Small intestine (tissue), 7 donors: ENCODE measurements at regions not wholly inside any gene's neighbourhood (a gene's known extent, or its start where the extent isn't known, plus 50 kb on each side); places are given as distances from the start of the nearest gene placed in this dataset.

Experiments used
- DNase-seq, 2 donors: peaks; one replicate each; pipeline versions ENCODE4 v3.0.0 to v3.0.0-alpha.2; 2013
- FAIRE-seq: peaks from 2 replicates; lab custom pipeline; 2012; peaks lifted over from hg19 to GRCh38; lab: Jason Lieb, UNC
- H3K27ac ChIP-seq, 3 donors: one replicate each; pipeline ENCODE4 v1.5.1; 2013; ENCODE audit warnings: low read length in 2 of 3, mild to moderate bottlenecking in 2 of 3, control low read depth in 1 of 3, inconsistent platforms in 1 of 3, low read depth in 1 of 3, moderate library complexity in 1 of 3
- H3K27me3 ChIP-seq, 3 donors: one replicate each; pipeline ENCODE4 v1.6.1; 2013; ENCODE audit warnings: low read length in 3 of 3, inconsistent platforms in 1 of 3; ENCODE audit not compliant: control insufficient read depth in 3 of 3, insufficient read depth in 3 of 3
- H3K36me3 ChIP-seq, 3 donors: one replicate each; pipeline ENCODE4 v1.6.1; 2013; ENCODE audit warnings: low read length in 3 of 3, inconsistent platforms in 1 of 3, low read depth in 1 of 3, mild to moderate bottlenecking in 1 of 3, moderate library complexity in 1 of 3; ENCODE audit not compliant: control insufficient read depth in 3 of 3, insufficient read depth in 2 of 3
- H3K4me1 ChIP-seq, 3 donors: one replicate each; pipeline ENCODE4 v1.6.1; 2013; ENCODE audit warnings: low read length in 2 of 3, inconsistent platforms in 1 of 3, low read depth in 1 of 3, mild to moderate bottlenecking in 1 of 3, moderate library complexity in 1 of 3; ENCODE audit not compliant: control insufficient read depth in 3 of 3, insufficient read depth in 2 of 3
- H3K4me3 ChIP-seq, 3 donors: one replicate each; pipeline ENCODE4 v1.5.1; 2013; ENCODE audit warnings: low read length in 3 of 3, control low read depth in 1 of 3, inconsistent platforms in 1 of 3, low read depth in 1 of 3, mild to moderate bottlenecking in 1 of 3, moderate library complexity in 1 of 3
- H3K9me3 ChIP-seq, 2 donors: one replicate each; pipeline ENCODE4 v1.6.1; 2013; ENCODE audit warnings: low read depth in 1 of 2, low read length in 1 of 2; ENCODE audit not compliant: control insufficient read depth in 2 of 2, insufficient read depth in 1 of 2
- WGBS, 3 donors: extraction: QIAGEN DNeasy Blood & Tissue Kit; methylation state at CpG; one replicate each; pipeline ENCODE4 v1.1.7; 2013; 5-methylcytosine and 5-hydroxymethylcytosine counted together
- donor health status: healthy with polysubstance abuse.
- donor health status: control.
- donor health status: control.
- donor health status: Bipolar disorder and iron deficiency.
- donor health status: healthy.

GRCh38 chr13:60881507-60881906 lies 484.5 kb downstream of the TDRD3 start:
- Histone ChIP-seq H3K36me3 (no peaks in the 10 kb centered on the region), H3K27me3 (no peaks in the 10 kb centered on the region), H3K9me3 (no peaks in the 10 kb centered on the region), H3K4me3 (no peak overlapping the region), H3K4me1 (no peaks in the 10 kb centered on the region), H3K27ac (no peak overlapping the region)
- WGBS, 3 donors = 39 to 43% (median 43%) methylated on average over 1 of the region's 1 CpG
- DNase-seq (no peak), FAIRE-seq (no peak)

GRCh38 chr13:60873116-60873515 lies 476.1 kb downstream of the TDRD3 start:
- DNase-seq (no peak), FAIRE-seq (no peak)
- Histone ChIP-seq H3K36me3 (no peaks in the 10 kb centered on the region), H3K9me3 (no peaks in the 10 kb centered on the region), H3K27me3 (no peaks in the 10 kb centered on the region), H3K4me3 (no peak overlapping the region), H3K27ac (no peak overlapping the region), H3K4me1 (no peaks in the 10 kb centered on the region)
- 69 to 76% (median 71%) methylated on average over 2 of the region's 2 CpGs for WGBS, 3 donors

GRCh38 chr13:60869941-60870613 lies 473.1 kb downstream of the TDRD3 start:
- DNase-seq (no peak), FAIRE-seq (no peak)
- Histone ChIP-seq H3K9me3 (peaks cover 0 to 3% of the 10 kb centered on the region in 2 donors), H3K27ac (no peak overlapping the region), H3K4me3 (no peak overlapping the region), H3K27me3 (no peaks in the 10 kb centered on the region), H3K36me3 (no peaks in the 10 kb centered on the region), H3K4me1 (no peaks in the 10 kb centered on the region)
- WGBS, 3 donors = 74 to 79% (median 76%) methylated on average over 7 of the region's 7 CpGs

GRCh38 chr13:60869225-60869624 lies 472.2 kb downstream of the TDRD3 start:
- DNase-seq (no peak), FAIRE-seq (no peak)
- no peaks in the 10 kb centered on the region for H3K4me1 ChIP-seq
- 58 to 73% (median 61%) methylated on average over 3 of the region's 3 CpGs for whole genome bisulfite sequencing, 3 donors
- no peaks in the 10 kb centered on the region for H3K27me3 ChIP-seq
- no peak overlapping the region for H3K4me3 ChIP-seq
- peaks cover 0 to 3% of the 10 kb centered on the region in 2 donors for H3K9me3 ChIP-seq
- H3K36me3 ChIP-seq = no peaks in the 10 kb centered on the region
- no peak overlapping the region for H3K27ac ChIP-seq

- FAIRE-seq (no peak), DNase-seq (no peak)
- H3K9me3 ChIP-seq = peaks cover 0 to 3% of the 10 kb centered on the region in 2 donors
- H3K27ac ChIP-seq = no peak overlapping the region
- H3K27me3 ChIP-seq = no peaks in the 10 kb centered on the region
- no peaks in the 10 kb centered on the region for H3K36me3 ChIP-seq
- H3K4me3 ChIP-seq = no peak overlapping the region
- no peaks in the 10 kb centered on the region for H3K4me1 ChIP-seq
- WGBS, 3 donors = 68 to 86% (median 77%) methylated on average over 1 of the region's 1 CpG
These were observed 465.0 kb downstream of the TDRD3 start for GRCh38 chr13:60862036-60862435.

- WGBS, 3 donors = 67 to 84% (median 83%) methylated on average over 4 of the region's 4 CpGs
- H3K27me3 ChIP-seq = no peaks in the 10 kb centered on the region
- H3K9me3 ChIP-seq = peaks cover 0 to 5% of the 10 kb centered on the region in 2 donors
- DNase-seq (no peak), FAIRE-seq (no peak)
- no peak overlapping the region for H3K4me3 ChIP-seq
- H3K27ac ChIP-seq = no peak overlapping the region
- no peaks in the 10 kb centered on the region for H3K36me3 ChIP-seq
- no peaks in the 10 kb centered on the region for H3K4me1 ChIP-seq
These were observed 460.7 kb downstream of the TDRD3 start for GRCh38 chr13:60857698-60858097.

GRCh38 chr13:60852886-60853285 lies 455.9 kb downstream of the TDRD3 start:
- WGBS, 3 donors = 72 to 86% (median 84%) methylated on average over 4 of the region's 4 CpGs
- no peaks in the 10 kb centered on the region for H3K4me1 ChIP-seq
- H3K4me3 ChIP-seq = no peak overlapping the region
- H3K27me3 ChIP-seq = no peaks in the 10 kb centered on the region
- H3K27ac ChIP-seq = no peak overlapping the region
- H3K36me3 ChIP-seq = no peaks in the 10 kb centered on the region
- peaks cover 0 to 9% of the 10 kb centered on the region in 2 donors for H3K9me3 ChIP-seq
- FAIRE-seq (no peak), DNase-seq (no peak)

- no peak for FAIRE-seq
- Histone ChIP-seq H3K27ac (no peak overlapping the region), H3K4me1 (no peaks in the 10 kb centered on the region)
These were observed 454.4 kb downstream of the TDRD3 start for GRCh38 chr13:60851378-60851777.

GRCh38 chr13:60850526-60850925 lies 453.5 kb downstream of the TDRD3 start:
- H3K9me3 ChIP-seq = peaks cover 0 to 20% of the 10 kb centered on the region in 2 donors
- H3K27me3 ChIP-seq = no peaks in the 10 kb centered on the region
- no peak for DNase-seq
- no peak for FAIRE-seq
- WGBS, 3 donors = 49 to 58% (median 57%) methylated on average over 2 of the region's 2 CpGs
- H3K27ac ChIP-seq = no peak overlapping the region
- no peak overlapping the region for H3K4me3 ChIP-seq
- no peaks in the 10 kb centered on the region for H3K36me3 ChIP-seq
- no peaks in the 10 kb centered on the region for H3K4me1 ChIP-seq

More at GRCh38 chr13:60851378-60851777, 454.4 kb downstream of the TDRD3 start:
- Histone ChIP-seq H3K36me3 (no peaks in the 10 kb centered on the region), H3K27me3 (no peaks in the 10 kb centered on the region), H3K9me3 (peaks cover 0 to 13% of the 10 kb centered on the region in 2 donors), H3K4me3 (no peak overlapping the region)
- DNase-seq = no peak
